Stomach (tissue), 8 donors: ENCODE measurements at regions not wholly inside any gene's neighbourhood (a gene's known extent, or its start where the extent isn't known, plus 50 kb on each side); places are given as distances from the start of the nearest gene placed in this dataset.

ENCODE experiments used
- DNase-seq, 2 donors: peaks; one replicate each; pipeline versions ENCODE4 v3.0.0 to v3.0.0-alpha.2; 2013 to 2019
- H3K27ac ChIP-seq, 5 donors: fragments of 200-600 bp in 4 of 5; sonication (generic) in 4 of 5; one replicate each; pipeline ENCODE4 v1.5.1; 2013 to 2019; ENCODE audit warnings: mild to moderate bottlenecking in 1 of 5, moderate library complexity in 1 of 5
- H3K27me3 ChIP-seq, 3 donors: fragments of 200-600 bp; sonication (generic); one replicate each; pipeline ENCODE4 v1.5.1; 2017 to 2019; ENCODE audit warnings: mixed run types in 1 of 3
- H3K36me3 ChIP-seq, 4 donors: fragments of 200-600 bp; sonication (generic); 1 replicate in 3 of 4; 2 replicates in 1 of 4; pipeline ENCODE4 v1.5.1; 2016 to 2019
- H3K4me1 ChIP-seq, 4 donors: fragments of 200-600 bp; sonication (generic); one replicate each; pipeline ENCODE4 v1.5.1; 2016 to 2019
- H3K4me3 ChIP-seq, 4 donors: fragments of 200-600 bp; sonication (generic) in 3 of 4; one replicate each; pipeline ENCODE4 v1.5.1; 2016 to 2019; ENCODE audit warnings: mild to moderate bottlenecking in 1 of 4
- H3K9me3 ChIP-seq, 4 donors: fragments of 200-600 bp; sonication (generic); one replicate each; pipeline ENCODE4 v1.5.1; 2016 to 2019
- CTCF ChIP-seq, 7 experiments: fragments of 450-650 bp in 4 of 7; fragments of 200-600 bp in 3 of 7; sonication (generic) in 3 of 7; IDR thresholded peaks; one replicate each; pipeline ENCODE4 v1.5.1; 2016 to 2019; ENCODE audit warnings: antibody characterized with exemption in 7 of 7, control low read depth in 2 of 7, mild to moderate bottlenecking in 1 of 7
- EP300 ChIP-seq: sonication (generic); formaldehyde crosslinking; IDR thresholded peaks from one replicate; pipeline ENCODE4 v1.6.1; 2017; ENCODE audit warnings: antibody characterized with exemption
- POLR2A ChIP-seq, 4 donors: fragments of 450-650 bp; IDR thresholded peaks; one replicate each; pipeline ENCODE4 v1.6.1; 2016; ENCODE audit warnings: antibody characterized with exemption in 4 of 4, control low read depth in 2 of 4, mild to moderate bottlenecking in 1 of 4, moderate library complexity in 1 of 4
- POLR2AphosphoS5 ChIP-seq, 3 donors: sonication (generic); formaldehyde crosslinking; IDR thresholded peaks; one replicate each; pipeline ENCODE4 v1.6.1; 2016; ENCODE audit warnings: antibody characterized with exemption in 3 of 3
- WGBS, 5 donors: extraction: QIAGEN DNeasy Blood & Tissue Kit in 3 of 5; methylation state at CpG; one replicate each; pipeline versions ENCODE4 v1.1.5 to v1.1.7; 2013 to 2018; 5-methylcytosine and 5-hydroxymethylcytosine counted together
- intact Hi-C: fragments of 100-400 bp; cut with DNase I; formaldehyde crosslinking; loops from one replicate; pipeline ENCODE4 v1.15.1; 2023; ENCODE audit warnings: low total_unique reads
- donor health status: healthy with polysubstance abuse.
- donor health status: Bipolar disorder and iron deficiency.
- donor health status: healthy.

DNA sequence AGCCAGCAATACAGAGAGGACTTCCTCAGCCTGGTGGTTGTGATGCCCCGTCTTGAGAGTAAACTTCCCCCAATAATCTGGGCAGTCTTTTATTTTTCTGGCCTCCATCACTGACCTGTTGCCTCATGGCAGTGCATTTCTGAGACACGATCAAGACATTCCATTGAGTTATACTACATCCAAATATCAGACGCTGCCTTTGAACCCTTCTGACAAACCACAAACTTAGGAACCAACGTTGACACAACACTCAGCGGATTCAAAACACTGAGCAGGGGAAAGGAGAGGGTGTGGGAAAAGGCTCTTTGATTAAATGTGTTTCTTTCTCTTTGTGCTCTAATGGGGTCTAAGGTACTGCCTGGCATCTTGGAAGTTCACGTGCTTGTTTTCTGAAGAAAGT lies 100.7 kb upstream of the TBX5 start:
- TF ChIP-seq POLR2AphosphoS5 (IDR thresholded peaks at IDR 0.05) (no peak), POLR2A (IDR thresholded peaks at IDR 0.05) (no peak), EP300 (no peak), CTCF (IDR thresholded peaks at IDR 0.05) (no peak)
- H3K4me1 ChIP-seq, result no peaks in the 10 kb centered on the region
- intact Hi-C loops, result loop anchor here (5.0 kb wide), 1 partner anchor 524 kb away; no protein-coding TSS in a partner anchor
- peaks cover 0 to 64% (median 4%) of the 10 kb centered on the region in 3 donors for H3K27me3 ChIP-seq
- no peak overlapping the region for H3K27ac ChIP-seq
- 36 to 56% (median 46%) methylated on average over 6 of the region's 6 CpGs for WGBS, 5 donors
- no peak overlapping the region for H3K4me3 ChIP-seq
- no peaks in the 10 kb centered on the region for H3K9me3 ChIP-seq
- DNase-seq, result no peak
- H3K36me3 ChIP-seq, result no peaks in the 10 kb centered on the region

GRCh38 chr12:114504311-114504710 lies 98.4 kb upstream of the TBX5 start:
- peaks cover 5 to 80% (median 16%) of the 10 kb centered on the region in 3 donors for H3K27me3 ChIP-seq

DNA sequence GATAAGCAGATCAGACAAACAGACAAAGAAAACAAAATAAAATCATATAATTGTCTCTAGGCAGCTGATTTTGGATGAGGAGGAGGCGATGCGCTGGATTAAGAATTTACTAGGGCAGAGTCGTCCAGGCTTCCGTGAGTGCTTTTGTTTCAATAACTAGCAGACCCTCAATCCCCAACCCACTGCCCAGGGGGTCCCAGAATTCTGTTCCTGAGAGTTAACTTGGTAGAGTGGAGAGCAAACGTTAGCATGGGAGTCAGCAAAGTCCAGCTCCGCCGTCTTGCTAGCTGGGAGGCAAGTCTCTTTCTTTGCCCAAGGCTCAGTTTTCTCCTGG lies 95.5 kb upstream of the TBX5 start:
- H3K4me3 ChIP-seq, result no peak overlapping the region
- H3K27me3 ChIP-seq, result peaks cover 5 to 96% (median 18%) of the 10 kb centered on the region in 3 donors
- intact Hi-C loops, result no loop called here
- H3K27ac ChIP-seq, result no peak overlapping the region
- WGBS, 5 donors, result 10 to 21% (median 14%) methylated on average over 7 of the region's 7 CpGs
- no peaks in the 10 kb centered on the region for H3K4me1 ChIP-seq
- no peak for DNase-seq
- TF ChIP-seq POLR2AphosphoS5 (IDR thresholded peaks at IDR 0.05) (no peak), POLR2A (IDR thresholded peaks at IDR 0.05) (no peak), EP300 (no peak), CTCF (IDR thresholded peaks at IDR 0.05) (no peak)
- no peaks in the 10 kb centered on the region for H3K9me3 ChIP-seq
- H3K36me3 ChIP-seq, result no peaks in the 10 kb centered on the region

More at GRCh38 chr12:114504311-114504710, 98.4 kb upstream of the TBX5 start:
- Histone ChIP-seq H3K4me1 (no peaks in the 10 kb centered on the region), H3K27ac (no peak overlapping the region), H3K36me3 (no peaks in the 10 kb centered on the region), H3K4me3 (no peak overlapping the region), H3K9me3 (no peaks in the 10 kb centered on the region)
- DNase-seq, result no peak
- 21 to 45% (median 34%) methylated on average over 3 of the region's 3 CpGs for WGBS, 5 donors
- TF ChIP-seq CTCF (IDR thresholded peaks at IDR 0.05), result no peak
- no peak for TF ChIP-seq EP300
- TF ChIP-seq POLR2AphosphoS5 (IDR thresholded peaks at IDR 0.05), result no peak
- no peak for TF ChIP-seq POLR2A (IDR thresholded peaks at IDR 0.05)
- intact Hi-C loops, result no loop called here

DNA sequence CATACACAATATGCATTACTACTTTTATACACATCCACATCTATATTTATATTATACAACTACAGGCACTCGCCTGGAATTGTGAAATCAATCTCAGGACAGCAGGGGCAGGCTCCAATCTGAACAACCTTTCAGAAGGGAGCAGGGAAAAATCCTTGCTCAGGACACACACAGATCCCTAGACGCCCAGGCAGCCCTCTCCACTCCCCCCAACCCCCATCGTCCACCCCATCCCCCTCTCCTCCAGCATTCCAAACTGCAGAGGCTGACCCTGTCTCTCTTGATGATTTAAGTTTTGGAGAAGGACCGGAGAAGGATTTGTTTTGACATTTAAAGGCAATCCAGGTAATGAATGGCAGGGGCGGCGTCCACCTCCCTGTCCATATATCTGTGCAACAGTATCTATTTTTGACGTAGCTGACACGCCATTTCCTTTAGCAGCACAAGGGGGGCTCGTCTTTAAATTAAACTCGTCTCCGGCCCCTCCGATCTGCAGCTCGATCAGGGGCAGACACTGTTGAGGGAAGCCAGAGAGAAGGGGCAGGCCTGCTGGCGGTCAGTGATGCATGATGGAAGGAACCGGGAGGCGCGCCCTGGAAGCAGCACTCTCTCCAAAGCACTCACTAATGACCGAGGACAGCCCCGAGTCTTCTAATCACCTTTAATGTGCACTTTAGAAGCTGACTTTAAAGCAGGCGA lies 95.0 kb upstream of the TBX5 start:
- 2 to 8% (median 4%) methylated on average over 19 to 20 of the region's 20 CpGs for WGBS, 5 donors
- Histone ChIP-seq H3K4me3 (no peak overlapping the region), H3K36me3 (no peaks in the 10 kb centered on the region), H3K27me3 (peaks cover 5 to 94% (median 18%) of the 10 kb centered on the region in 3 donors), H3K9me3 (no peaks in the 10 kb centered on the region), H3K27ac (no peak overlapping the region), H3K4me1 (no peaks in the 10 kb centered on the region)
- intact Hi-C loops, result no loop called here
- TF ChIP-seq POLR2A (IDR thresholded peaks at IDR 0.05) (no peak), CTCF (IDR thresholded peaks at IDR 0.05) (no peak), EP300 (no peak), POLR2AphosphoS5 (IDR thresholded peaks at IDR 0.05) (no peak)
- no peak for DNase-seq
